ENCODE measurements at regions not wholly inside any gene's neighbourhood (a gene's known extent, or its start where the extent isn't known, plus 50 kb on each side); places are given as distances from the start of the nearest gene placed in this dataset.

- no peak for TF ChIP-seq CTCF (IDR thresholded peaks at IDR 0.05 in 4 of 5, conservative IDR thresholded peaks at IDR 0.05 in 1 of 5)
- no peak for TF ChIP-seq POLR2A (IDR thresholded peaks at IDR 0.05)
Observed at GRCh38 chr5:171521219-171521633, 101.8 kb downstream of the FGF18 start.

All from gastrocnemius medialis (tissue), 4 donors.